CD4-positive, alpha-beta T cell (primary cell): ENCODE measurements at regions not wholly inside any gene's neighbourhood (a gene's known extent, or its start where the extent isn't known, plus 50 kb on each side); places are given as distances from the start of the nearest gene placed in this dataset.
"Not testable (repeated sequence)": the region's sequence is repeated elsewhere in the genome, so short reads cannot be mapped to it uniquely, and the experiment has no call there.

Experiments used
- ATAC-seq: fragments of 200-7000 bp; cut with Tn5 transposase; one replicate; pipeline ENCODE4 v1.10.0; 2022; ENCODE audit warnings: mild to moderate bottlenecking; ENCODE audit not compliant: poor library complexity
- CTCF ChIA-PET: fragments of 350-600 bp; sonication (Branson Sonifier 250); formaldehyde crosslinking; loops from one replicate; lab custom pipeline; 2021; ENCODE audit warnings: antibody characterized with exemption, inconsistent platforms; lab: Charles Lee
- POLR2A ChIA-PET: fragments of 350-600 bp; sonication (Branson Sonifier 250); formaldehyde crosslinking; loops from one replicate; lab custom pipeline; 2021; ENCODE audit warnings: antibody characterized with exemption, inconsistent platforms; lab: Charles Lee
- DNase-seq, 14 experiments: peaks; one replicate each; pipeline ENCODE4 v3.0.0-alpha.2; 2013 to 2020; ENCODE audit warnings: mixed read lengths in 2 of 14
- H3K27ac ChIP-seq, 2 donors: one replicate each; pipeline versions ENCODE4 v1.5.1 to v1.7.0; 2013; ENCODE audit warnings: low read length in 2 of 2, low read depth in 1 of 2, mild to moderate bottlenecking in 1 of 2
- H3K27me3 ChIP-seq, 2 experiments: 1 replicate in 1 of 2; 2 replicates in 1 of 2; pipeline versions ENCODE4 v1.6.1 to v1.7.0; 2013; ENCODE audit warnings: low read length in 2 of 2, control low read depth in 1 of 2, mild to moderate bottlenecking in 1 of 2, moderate library complexity in 1 of 2; ENCODE audit not compliant: insufficient read depth in 2 of 2, control insufficient read depth in 1 of 2
- H3K36me3 ChIP-seq: one replicate; pipeline ENCODE4 v1.6.1; 2013; ENCODE audit warnings: low read length, control low read depth; ENCODE audit not compliant: insufficient read depth
- H3K4me1 ChIP-seq: one replicate; pipeline ENCODE4 v1.6.1; 2013; ENCODE audit warnings: low read length, control low read depth; ENCODE audit not compliant: insufficient read depth
- H3K4me3 ChIP-seq: one replicate; pipeline ENCODE4 v1.5.1; 2013; ENCODE audit warnings: mild to moderate bottlenecking, low read length, moderate library complexity
- H3K9me3 ChIP-seq, 2 experiments: 1 replicate in 1 of 2; 2 replicates in 1 of 2; pipeline versions ENCODE4 v1.6.1 to v1.7.0; 2013; ENCODE audit warnings: low read length in 2 of 2, mild to moderate bottlenecking in 2 of 2, control low read depth in 1 of 2, moderate library complexity in 1 of 2; ENCODE audit not compliant: control insufficient read depth in 1 of 2, insufficient read depth in 1 of 2
- H3K27ac Mint-ChIP-seq: one replicate; pipeline ENCODE4 v1.8.0; 2020; ENCODE audit warnings: mixed read lengths
- H3K27me3 Mint-ChIP-seq: one replicate; pipeline ENCODE4 v1.8.0; 2021; ENCODE audit warnings: mixed read lengths
- H3K36me3 Mint-ChIP-seq: one replicate; pipeline ENCODE4 v1.8.0; 2021; ENCODE audit warnings: low read depth, mixed read lengths
- H3K4me1 Mint-ChIP-seq: one replicate; pipeline ENCODE4 v1.8.0; 2021; ENCODE audit warnings: low read depth, mixed read lengths
- H3K4me3 Mint-ChIP-seq: one replicate; pipeline ENCODE4 v1.8.0; 2020; ENCODE audit warnings: mild to moderate bottlenecking, mixed read lengths
- H3K9me3 Mint-ChIP-seq: one replicate; pipeline ENCODE4 v1.8.0; 2020; ENCODE audit warnings: mixed read lengths
- CTCF ChIP-seq: fragments of 200-600 bp; IDR thresholded peaks from one replicate; pipeline ENCODE4 v1.8.0; 2022; ENCODE audit warnings: antibody characterized with exemption, mild to moderate bottlenecking
- intact Hi-C, 2 experiments: fragments of 100-400 bp; cut with DNase I in 1 of 2; cut with micrococcal nuclease in 1 of 2; formaldehyde crosslinking; loops; one replicate each; pipeline versions ENCODE4 v1.15.1 to v1.9.0; 2023 to 2025; cut with DNase I, micrococcal nuclease

GRCh38 chr2:122340246-122340645, 584.8 kb downstream of the TSN start:
- no peaks in the 10 kb centered on the region for H3K27me3 ChIP-seq
- no peak overlapping the region for H3K4me3 ChIP-seq
- intact Hi-C loops, result no loop called here
- Mint-ChIP-seq H3K27me3 (no peaks in the 10 kb centered on the region), H3K27ac (no peak overlapping the region), H3K36me3 (no peaks in the 10 kb centered on the region), H3K4me3 (no peak overlapping the region), H3K4me1 (no peaks in the 10 kb centered on the region), H3K9me3 (peaks cover 1% of the 10 kb centered on the region)
- ATAC-seq (no peak), DNase-seq (peak in 2 of 14 experiments; percentile 3 to 9)
- POLR2A ChIA-PET, result no interaction called here
- CTCF ChIA-PET, result no interaction called here
- no peaks in the 10 kb centered on the region for H3K4me1 ChIP-seq
- peaks cover 0 to 4% of the 10 kb centered on the region in 2 experiments for H3K9me3 ChIP-seq
- no peak for TF ChIP-seq CTCF
- no peaks in the 10 kb centered on the region for H3K36me3 ChIP-seq
- H3K27ac ChIP-seq, result no peak overlapping the region

- H3K27ac ChIP-seq, result no peak overlapping the region
- H3K9me3 ChIP-seq, result peaks cover 0 to 4% of the 10 kb centered on the region in 2 experiments
- Mint-ChIP-seq H3K36me3 (no peaks in the 10 kb centered on the region), H3K27ac (no peak overlapping the region), H3K9me3 (peaks cover 3% of the 10 kb centered on the region), H3K4me1 (no peaks in the 10 kb centered on the region), H3K4me3 (no peak overlapping the region), H3K27me3 (no peaks in the 10 kb centered on the region)
- CTCF ChIA-PET, result no interaction called here
- H3K4me3 ChIP-seq, result no peak overlapping the region
- intact Hi-C loops, result no loop called here
- H3K4me1 ChIP-seq, result no peaks in the 10 kb centered on the region
- POLR2A ChIA-PET, result no interaction called here
- ATAC-seq (no peak), DNase-seq (no peak)
- H3K27me3 ChIP-seq, result no peaks in the 10 kb centered on the region
- no peak for TF ChIP-seq CTCF
- no peaks in the 10 kb centered on the region for H3K36me3 ChIP-seq
These were observed 585.6 kb downstream of the TSN start for GRCh38 chr2:122341007-122341406.

- H3K9me3 ChIP-seq, H3K27me3 Mint-ChIP-seq, POLR2A ChIA-PET, H3K4me3 ChIP-seq, H3K27ac Mint-ChIP-seq, H3K36me3 ChIP-seq, CTCF ChIA-PET, DNase-seq, H3K36me3 Mint-ChIP-seq, H3K27me3 ChIP-seq, H3K4me1 Mint-ChIP-seq, intact Hi-C loops, H3K4me3 Mint-ChIP-seq, H3K27ac ChIP-seq, ATAC-seq, H3K4me1 ChIP-seq, H3K9me3 Mint-ChIP-seq: not testable (repeated sequence)
These were observed 596.7 kb downstream of the TSN start for GRCh38 chr2:122352151-122352550.

GRCh38 chr2:122357998-122358397, 602.5 kb downstream of the TSN start:
- ATAC-seq, result no peak
- H3K9me3 Mint-ChIP-seq, result peaks cover 9% of the 10 kb centered on the region

More at GRCh38 chr2:122357998-122358397, 602.5 kb downstream of the TSN start:
- Mint-ChIP-seq H3K27ac (no peak overlapping the region), H3K4me3 (no peak overlapping the region), H3K36me3 (no peaks in the 10 kb centered on the region), H3K4me1 (no peaks in the 10 kb centered on the region), H3K27me3 (peaks cover 4% of the 10 kb centered on the region)
- Histone ChIP-seq H3K9me3 (no peaks in the 10 kb centered on the region), H3K4me1 (no peaks in the 10 kb centered on the region), H3K36me3 (no peaks in the 10 kb centered on the region), H3K27me3 (no peaks in the 10 kb centered on the region), H3K27ac (no peak overlapping the region), H3K4me3 (no peak overlapping the region)
- DNase-seq, result no peak
- ChIA-PET POLR2A (no interaction called here), CTCF (no interaction called here)
- TF ChIP-seq CTCF, result no peak
- intact Hi-C loops, result no loop called here
